GM21360 (cell line): ENCODE measurements at regions not wholly inside any gene's neighbourhood (a gene's known extent, or its start where the extent isn't known, plus 50 kb on each side); places are given as distances from the start of the nearest gene placed in this dataset.
A peak's percentile ranks its signal among the peaks of the same experiment; 100 is the strongest.
"Not testable (repeated sequence)": the region's sequence is repeated elsewhere in the genome, so short reads cannot be mapped to it uniquely, and the experiment has no call there.

ENCODE experiments used
- ATAC-seq: cut with Tn5 transposase; IDR thresholded peaks from one replicate; pipeline ENCODE4 v1.9.1; 2021; ENCODE audit warnings: mild to moderate bottlenecking, moderate library complexity; ENCODE audit not compliant: unreplicated experiment

DNA sequence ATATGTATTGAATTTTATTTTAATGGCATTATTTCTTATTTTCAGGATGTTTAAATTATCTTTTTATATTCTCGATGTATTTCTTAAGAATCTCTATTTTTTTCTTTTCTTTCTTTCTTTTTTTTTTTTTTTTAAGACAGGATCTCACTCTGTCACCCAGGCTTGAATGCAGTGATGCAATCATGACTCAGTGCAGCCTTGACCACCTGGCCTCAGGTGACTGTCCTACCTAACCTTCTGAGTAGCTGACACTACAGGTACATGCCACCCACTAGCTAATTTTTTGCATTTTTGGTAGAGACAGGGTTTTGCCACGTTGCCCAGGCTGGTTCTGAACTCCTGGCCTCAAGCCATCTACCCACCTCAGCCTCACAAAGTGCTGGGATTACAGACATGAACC is 143.8 kb upstream of the LAMA2 start:
- no peak for ATAC-seq

- ATAC-seq, result peak; percentile 93
Measured at GRCh38 chr6:128738112-128738511, 144.8 kb upstream of the LAMA2 start.

DNA sequence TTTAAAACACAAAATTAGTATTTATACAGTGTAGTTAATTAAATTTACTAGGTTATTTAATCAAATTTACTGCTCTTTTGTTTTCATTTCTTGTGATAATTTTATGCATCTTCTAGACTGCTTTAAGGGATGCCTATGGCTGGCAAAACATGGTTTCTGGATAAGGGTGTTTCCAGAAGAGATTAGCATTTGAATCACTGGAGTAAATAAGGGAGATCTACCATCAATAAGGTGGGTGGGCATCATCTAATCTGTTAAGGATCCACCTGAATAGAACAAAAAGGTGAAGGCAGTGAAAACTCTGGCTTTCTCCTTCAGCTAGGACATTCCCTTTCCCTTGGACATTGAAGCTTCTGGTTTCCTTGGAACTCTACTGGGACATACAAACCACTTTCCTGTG is 146.2 kb upstream of the LAMA2 start:
- ATAC-seq, result no peak

- ATAC-seq, result no peak
Measured at GRCh38 chr6:128731249-128732165, 151.4 kb upstream of the LAMA2 start.

- ATAC-seq, result no peak
Measured at GRCh38 chr6:128727500-128727899, 155.4 kb upstream of the LAMA2 start.

GRCh38 chr6:128725271-128726233 is 157.4 kb upstream of the LAMA2 start:
- ATAC-seq, result no peak

DNA sequence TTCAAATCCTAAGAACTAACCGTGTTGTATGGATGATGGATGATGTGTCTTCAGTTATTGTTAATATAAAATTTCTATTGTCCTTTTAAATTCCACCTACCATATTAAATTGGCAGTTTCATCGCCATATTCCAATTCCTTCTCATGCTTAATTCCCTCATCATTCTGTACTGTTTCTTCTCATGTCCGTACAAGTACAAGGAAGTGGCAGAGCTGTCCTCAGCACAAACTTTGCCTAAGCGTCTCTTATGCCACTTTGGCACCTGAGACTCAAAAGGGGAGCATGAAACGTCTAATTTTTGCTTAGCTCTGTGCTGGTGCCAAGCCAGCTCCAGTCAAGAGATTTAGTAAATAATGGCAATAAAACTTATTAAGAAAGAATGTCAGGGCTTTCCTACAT is 158.2 kb upstream of the LAMA2 start:
- ATAC-seq, result no peak

DNA sequence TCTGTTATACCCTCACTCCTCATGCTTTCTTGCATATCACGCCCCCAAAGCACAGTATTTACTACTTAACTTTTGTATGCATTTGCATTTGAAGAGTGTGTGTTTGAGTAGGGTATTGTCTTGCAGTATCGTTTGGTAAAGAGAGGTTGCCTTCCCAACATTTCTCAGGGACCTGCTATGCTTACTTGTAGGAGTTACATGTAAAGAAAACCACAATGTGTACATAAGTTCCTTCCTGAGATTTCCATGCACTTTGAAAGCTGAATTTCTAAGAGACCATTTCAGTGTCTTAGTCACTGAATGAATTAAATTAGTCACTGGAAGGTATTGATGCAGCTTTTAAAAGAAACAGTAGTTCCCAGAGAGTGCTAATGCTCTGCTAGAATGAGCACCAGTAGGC is 159.3 kb upstream of the LAMA2 start:
- no peak for ATAC-seq

DNA sequence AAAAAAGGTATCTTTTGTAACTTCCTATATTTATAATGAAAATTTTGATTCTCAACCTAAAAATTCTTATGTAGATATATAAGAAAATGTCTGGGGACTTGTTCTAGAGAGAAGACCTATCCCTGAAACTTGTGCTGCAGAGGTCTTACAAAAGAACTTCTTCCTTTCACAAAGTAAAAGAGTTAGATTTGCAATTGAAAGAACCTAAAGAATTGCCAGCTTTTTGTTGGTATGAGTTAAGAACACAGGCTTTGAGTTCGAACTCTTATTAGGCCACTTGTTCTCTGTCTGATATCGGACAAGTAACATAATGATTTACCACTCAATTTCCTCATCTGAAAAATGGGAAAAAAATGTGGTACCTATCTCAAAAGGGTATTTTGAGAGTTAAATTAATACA is 162.0 kb upstream of the LAMA2 start:
- no peak for ATAC-seq

- ATAC-seq, result no peak
Measured at GRCh38 chr6:128719786-128720185, 163.2 kb upstream of the LAMA2 start.

GRCh38 chr6:128713461-128713860 is 169.5 kb upstream of the LAMA2 start:
- no peak for ATAC-seq

GRCh38 chr6:128712898-128713297 is 170.0 kb upstream of the LAMA2 start:
- no peak for ATAC-seq

GRCh38 chr6:128711149-128711548 is 171.8 kb upstream of the LAMA2 start:
- ATAC-seq, result no peak

GRCh38 chr6:128710315-128710714 is 172.6 kb upstream of the LAMA2 start:
- ATAC-seq, result no peak

GRCh38 chr6:128704601-128705000 is 178.3 kb upstream of the LAMA2 start:
- ATAC-seq, result no peak

- not testable (repeated sequence) for ATAC-seq
Measured at GRCh38 chr6:128703794-128704193, 179.1 kb upstream of the LAMA2 start.

GRCh38 chr6:128696691-128697689 is 176.6 kb upstream of the PTPRK start:
- ATAC-seq, result no peak

DNA sequence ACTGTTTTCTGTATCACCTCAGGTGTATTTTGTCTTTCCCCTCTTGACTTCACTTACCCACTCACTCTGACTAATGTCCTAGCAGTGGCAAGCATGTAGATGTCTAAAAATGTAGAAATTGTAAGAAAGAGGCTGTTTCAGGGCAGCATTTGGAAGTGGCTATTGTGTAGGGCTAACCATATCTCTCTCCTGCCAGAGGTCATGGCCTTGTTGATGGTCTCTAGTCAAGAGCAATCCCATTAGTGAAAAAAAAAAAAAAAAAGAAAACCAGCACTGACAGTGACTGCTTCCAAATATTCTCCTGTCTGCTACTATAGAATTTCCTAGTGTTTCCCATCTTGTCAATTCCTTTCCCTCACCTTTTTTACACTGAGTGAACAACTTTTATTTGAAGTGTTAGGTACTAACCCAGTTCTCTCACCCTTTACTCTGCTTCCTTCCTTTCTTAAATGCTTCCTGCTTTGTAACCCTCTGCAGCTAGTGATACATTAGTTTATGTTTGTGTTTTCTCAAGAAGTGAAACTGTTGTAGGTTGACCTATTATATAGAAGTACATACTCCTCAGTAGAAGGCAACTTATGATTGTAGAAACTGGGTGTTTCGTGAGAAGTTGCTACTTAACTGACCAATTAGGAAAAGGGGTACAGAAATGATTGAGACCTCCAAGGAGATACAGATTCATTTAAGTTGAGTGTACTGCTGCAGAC is 174.1 kb upstream of the PTPRK start:
- ATAC-seq, result no peak

- ATAC-seq, result no peak
Measured at GRCh38 chr6:128690063-128690462, 169.7 kb upstream of the PTPRK start.

DNA sequence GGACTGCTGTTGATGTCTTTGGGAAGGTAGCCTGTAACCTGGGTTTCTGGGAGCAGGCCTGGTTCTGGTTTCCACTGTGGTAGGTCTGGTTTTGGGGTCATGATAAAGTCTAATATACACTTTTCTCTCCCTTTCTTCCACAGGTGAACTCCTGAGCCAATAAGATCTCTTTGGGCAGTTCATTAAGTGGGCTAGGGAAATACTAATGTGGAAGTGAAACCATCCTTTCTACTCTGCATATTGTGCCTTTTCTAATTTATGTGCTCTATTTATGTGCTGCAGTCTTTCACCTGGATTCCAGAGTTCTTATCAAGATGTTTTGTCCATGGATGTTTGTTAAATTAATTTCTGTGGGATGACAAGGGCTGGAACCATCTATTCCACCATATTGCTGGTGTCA is 165.7 kb upstream of the PTPRK start:
- ATAC-seq, result no peak
